Astrocyte (in vitro differentiated cells and primary cell): ENCODE measurements at regions not wholly inside any gene's neighbourhood (a gene's known extent, or its start where the extent isn't known, plus 50 kb on each side); places are given as distances from the start of the nearest gene placed in this dataset.

Experiments
- DNase-seq: peaks from one replicate; pipeline ENCODE4 v3.0.0-alpha.2; 2010; ENCODE audit warnings: low read depth
- FAIRE-seq: peaks from 2 replicates; lab custom pipeline; 2011; peaks lifted over from hg19 to GRCh38; lab: Jason Lieb, UNC
- H2AFZ ChIP-seq: 2 replicates; pipeline ENCODE4 v1.6.0; 2012; ENCODE audit warnings: low read depth, low read length, inconsistent platforms
- H3K27ac ChIP-seq: 2 replicates; pipeline ENCODE4 v1.5.1; 2011; ENCODE audit warnings: low read depth, low read length, inconsistent platforms
- H3K27me3 ChIP-seq: 2 replicates; pipeline ENCODE4 v1.6.0; 2011; ENCODE audit warnings: low read length, inconsistent platforms; ENCODE audit not compliant: insufficient read depth
- H3K36me3 ChIP-seq: 2 replicates; pipeline ENCODE4 v1.5.1; 2011; ENCODE audit warnings: low read length, inconsistent platforms; ENCODE audit not compliant: insufficient read depth
- H3K4me1 ChIP-seq: 2 replicates; pipeline ENCODE4 v1.5.1; 2011; ENCODE audit warnings: low read length, inconsistent platforms; ENCODE audit not compliant: insufficient read depth
- H3K4me2 ChIP-seq: 2 replicates; pipeline ENCODE4 v1.6.0; 2012; ENCODE audit warnings: low read length, inconsistent platforms
- H3K4me3 ChIP-seq: 2 replicates; pipeline ENCODE4 v1.5.1; 2011; ENCODE audit warnings: low read depth, mild to moderate bottlenecking, low read length, inconsistent platforms; ENCODE audit not compliant: insufficient read depth
- H3K79me2 ChIP-seq: 2 replicates; pipeline ENCODE4 v1.6.0; 2012; ENCODE audit warnings: mild to moderate bottlenecking, low read length, inconsistent platforms; ENCODE audit not compliant: insufficient read depth
- H3K9ac ChIP-seq: 2 replicates; pipeline ENCODE4 v1.6.0; 2012; ENCODE audit warnings: mild to moderate bottlenecking, low read length, inconsistent platforms
- H3K9me3 ChIP-seq: 2 replicates; pipeline ENCODE4 v1.5.1; 2012; ENCODE audit warnings: low read depth, mild to moderate bottlenecking, low read length, inconsistent platforms; ENCODE audit not compliant: insufficient read depth
- H4K20me1 ChIP-seq: 2 replicates; pipeline ENCODE4 v1.6.0; 2012; ENCODE audit warnings: low read length, inconsistent platforms; ENCODE audit not compliant: insufficient read depth
- H3K27ac Mint-ChIP-seq: one replicate; pipeline ENCODE4 v1.8.0; 2021; ENCODE audit warnings: mild to moderate bottlenecking, mixed read lengths; ENCODE audit not compliant: unreplicated experiment
- H3K27me3 Mint-ChIP-seq: one replicate; pipeline ENCODE4 v1.8.0; 2021; ENCODE audit warnings: low read depth, mixed read lengths; ENCODE audit not compliant: unreplicated experiment
- H3K36me3 Mint-ChIP-seq: one replicate; pipeline ENCODE4 v1.8.0; 2021; ENCODE audit warnings: low read depth, mixed read lengths; ENCODE audit not compliant: unreplicated experiment
- H3K4me1 Mint-ChIP-seq: one replicate; pipeline ENCODE4 v1.8.0; 2021; ENCODE audit warnings: low read depth, mixed read lengths; ENCODE audit not compliant: unreplicated experiment
- H3K4me3 Mint-ChIP-seq: one replicate; pipeline ENCODE4 v1.8.0; 2021; ENCODE audit warnings: mild to moderate bottlenecking, moderate library complexity, mixed read lengths; ENCODE audit not compliant: unreplicated experiment
- H3K9me3 Mint-ChIP-seq: one replicate; pipeline ENCODE4 v1.8.0; 2021; ENCODE audit warnings: mild to moderate bottlenecking, mixed read lengths; ENCODE audit not compliant: unreplicated experiment
- CTCF ChIP-seq: IDR thresholded peaks from 2 replicates; pipeline ENCODE4 v1.5.1; 2011; ENCODE audit warnings: low read depth, mild to moderate bottlenecking, inconsistent platforms, low read length, moderate library complexity; ENCODE audit not compliant: insufficient read depth
- EZH2 ChIP-seq: IDR thresholded peaks from 2 replicates; pipeline ENCODE4 v1.6.1; 2012; ENCODE audit warnings: mild to moderate bottlenecking, low read length, inconsistent platforms; ENCODE audit not compliant: insufficient read depth

- no peak overlapping the region for H2AFZ ChIP-seq
- no peaks in the 10 kb centered on the region for H4K20me1 ChIP-seq
- no peaks in the 10 kb centered on the region for H3K36me3 ChIP-seq
- no peak overlapping the region for H3K4me3 ChIP-seq
- H3K9me3 ChIP-seq, result peaks cover 4% of the 10 kb centered on the region
- Mint-ChIP-seq H3K27ac (no peak overlapping the region), H3K9me3 (no peaks in the 10 kb centered on the region), H3K4me1 (no peaks in the 10 kb centered on the region), H3K4me3 (no peak overlapping the region), H3K27me3 (no peaks in the 10 kb centered on the region), H3K36me3 (no peaks in the 10 kb centered on the region)
- TF ChIP-seq CTCF, result no peak
- no peak for TF ChIP-seq EZH2
- FAIRE-seq, result no peak
- H3K4me1 ChIP-seq, result no peaks in the 10 kb centered on the region
- no peaks in the 10 kb centered on the region for H3K27me3 ChIP-seq
- H3K79me2 ChIP-seq, result no peaks in the 10 kb centered on the region
- DNase-seq, result no peak
- no peak overlapping the region for H3K27ac ChIP-seq
- no peak overlapping the region for H3K9ac ChIP-seq
- no peak overlapping the region for H3K4me2 ChIP-seq
Measured at GRCh38 chr14:49187799-49188198, 398.4 kb downstream of the RPS29 start.

- no peaks in the 10 kb centered on the region for H3K36me3 Mint-ChIP-seq
- TF ChIP-seq EZH2 (no peak), CTCF (peak; percentile 74)
- H3K36me3 ChIP-seq, result no peaks in the 10 kb centered on the region
- peak; percentile 51 for DNase-seq
- no peaks in the 10 kb centered on the region for H3K9me3 ChIP-seq
- no peak overlapping the region for H3K9ac ChIP-seq
- H3K79me2 ChIP-seq, result no peaks in the 10 kb centered on the region
- no peak overlapping the region for H3K27ac ChIP-seq
- H3K9me3 Mint-ChIP-seq, result no peaks in the 10 kb centered on the region
- H4K20me1 ChIP-seq, result no peaks in the 10 kb centered on the region
- no peak overlapping the region for H2AFZ ChIP-seq
- no peaks in the 10 kb centered on the region for H3K4me1 Mint-ChIP-seq
- no peaks in the 10 kb centered on the region for H3K27me3 Mint-ChIP-seq
- no peak overlapping the region for H3K4me2 ChIP-seq
- no peaks in the 10 kb centered on the region for H3K4me1 ChIP-seq
- no peaks in the 10 kb centered on the region for H3K27me3 ChIP-seq
- no peak overlapping the region for H3K27ac Mint-ChIP-seq
- FAIRE-seq, result peak; percentile 78
- H3K4me3 Mint-ChIP-seq, result no peak overlapping the region
- H3K4me3 ChIP-seq, result no peak overlapping the region
Measured at GRCh38 chr14:49173765-49174373, 412.3 kb downstream of the RPS29 start.

GRCh38 chr14:49164074-49164473 lies 422.1 kb downstream of the RPS29 start:
- Histone ChIP-seq H4K20me1 (no peaks in the 10 kb centered on the region), H3K9me3 (no peaks in the 10 kb centered on the region), H3K36me3 (no peaks in the 10 kb centered on the region), H3K27me3 (no peaks in the 10 kb centered on the region), H3K4me1 (no peaks in the 10 kb centered on the region), H3K9ac (no peak overlapping the region), H3K4me2 (no peak overlapping the region), H3K4me3 (no peak overlapping the region), H3K79me2 (no peaks in the 10 kb centered on the region), H3K27ac (no peak overlapping the region), H2AFZ (no peak overlapping the region)
- FAIRE-seq, result no peak
- no peak for TF ChIP-seq CTCF
- no peak for TF ChIP-seq EZH2
- no peaks in the 10 kb centered on the region for H3K9me3 Mint-ChIP-seq
- H3K36me3 Mint-ChIP-seq, result no peaks in the 10 kb centered on the region
- no peaks in the 10 kb centered on the region for H3K4me1 Mint-ChIP-seq
- H3K27me3 Mint-ChIP-seq, result peaks cover 3% of the 10 kb centered on the region
- H3K4me3 Mint-ChIP-seq, result no peak overlapping the region
- DNase-seq, result no peak
- H3K27ac Mint-ChIP-seq, result no peak overlapping the region
